ENCODE measurements at regions not wholly inside any gene's neighbourhood (a gene's known extent, or its start where the extent isn't known, plus 50 kb on each side); places are given as distances from the start of the nearest gene placed in this dataset.

- no peak for DNase-seq (ENCODE audit: low spot score)
- no peak for TF ChIP-seq CTCF (IDR thresholded peaks at IDR 0.05)
- no peak for ATAC-seq (ENCODE audit: low FRiP score)
Observed at GRCh38 chr10:28082885-28083284, 84.0 kb upstream of the ODAD2 start.

- DNase-seq (ENCODE audit: low spot score) (no peak), ATAC-seq (ENCODE audit: low FRiP score) (no peak)
- TF ChIP-seq CTCF (IDR thresholded peaks at IDR 0.05): no peak
Observed at GRCh38 chr10:28082316-28082715, 83.4 kb upstream of the ODAD2 start.

GRCh38 chr10:28077889-28078288 lies 79.0 kb upstream of the ODAD2 start:
- TF ChIP-seq CTCF (IDR thresholded peaks at IDR 0.05): no peak
- no peak for ATAC-seq (ENCODE audit: low FRiP score)
- no peak for DNase-seq (ENCODE audit: low spot score)

GRCh38 chr10:28075424-28075823 lies 76.5 kb upstream of the ODAD2 start:
- no peak for TF ChIP-seq CTCF (IDR thresholded peaks at IDR 0.05)
- DNase-seq (ENCODE audit: low spot score) (no peak), ATAC-seq (ENCODE audit: low FRiP score) (no peak)

- ATAC-seq (ENCODE audit: low FRiP score): no peak
- DNase-seq (ENCODE audit: low spot score): no peak
- TF ChIP-seq CTCF (IDR thresholded peaks at IDR 0.05): no peak
Observed at GRCh38 chr10:28072573-28072972, 73.7 kb upstream of the ODAD2 start.

- DNase-seq (ENCODE audit: low spot score) (no peak), ATAC-seq (ENCODE audit: low FRiP score) (no peak)
- no peak for TF ChIP-seq CTCF (IDR thresholded peaks at IDR 0.05)
Observed at GRCh38 chr10:28060031-28060607, 61.2 kb upstream of the ODAD2 start.

- no peak for TF ChIP-seq CTCF (IDR thresholded peaks at IDR 0.05)
- DNase-seq (ENCODE audit: low spot score) (no peak), ATAC-seq (ENCODE audit: low FRiP score) (no peak)
Observed at GRCh38 chr10:28058746-28059145, 59.9 kb upstream of the ODAD2 start.
